RWPE1 (cell line): ENCODE measurements at regions not wholly inside any gene's neighbourhood (a gene's known extent, or its start where the extent isn't known, plus 50 kb on each side); places are given as distances from the start of the nearest gene placed in this dataset.
A peak's percentile ranks its signal among the peaks of the same experiment; 100 is the strongest.

Experiments used
- CTCF ChIA-PET: fragments of 350-600 bp; sonication (Branson Sonifier 250); formaldehyde crosslinking; extraction: SDS; loops from one replicate; lab custom pipeline; 2021; lab: Yijun Ruan, JAX
- POLR2A ChIA-PET: fragments of 400-600 bp; formaldehyde crosslinking; extraction: SDS; loops from one replicate; lab custom pipeline; 2020; ENCODE audit warnings: antibody characterized with exemption; ENCODE audit not compliant: low non-redundant PET; lab: Yijun Ruan, JAX
- DNase-seq: peaks from one replicate; pipeline ENCODE4 v3.0.0; 2012; ENCODE audit warnings: low spot score
- H3K27ac ChIP-seq: fragments of 450-650 bp; 2 replicates; pipeline ENCODE4 v1.5.1; 2017
- TF ChIP-seq, protein P1 (sequence below): fragments of 450-650 bp; conservative IDR thresholded peaks from 2 replicates; pipeline ENCODE4 v1.5.1; 2017; ENCODE audit warnings: low read depth, mild to moderate bottlenecking

DNA sequence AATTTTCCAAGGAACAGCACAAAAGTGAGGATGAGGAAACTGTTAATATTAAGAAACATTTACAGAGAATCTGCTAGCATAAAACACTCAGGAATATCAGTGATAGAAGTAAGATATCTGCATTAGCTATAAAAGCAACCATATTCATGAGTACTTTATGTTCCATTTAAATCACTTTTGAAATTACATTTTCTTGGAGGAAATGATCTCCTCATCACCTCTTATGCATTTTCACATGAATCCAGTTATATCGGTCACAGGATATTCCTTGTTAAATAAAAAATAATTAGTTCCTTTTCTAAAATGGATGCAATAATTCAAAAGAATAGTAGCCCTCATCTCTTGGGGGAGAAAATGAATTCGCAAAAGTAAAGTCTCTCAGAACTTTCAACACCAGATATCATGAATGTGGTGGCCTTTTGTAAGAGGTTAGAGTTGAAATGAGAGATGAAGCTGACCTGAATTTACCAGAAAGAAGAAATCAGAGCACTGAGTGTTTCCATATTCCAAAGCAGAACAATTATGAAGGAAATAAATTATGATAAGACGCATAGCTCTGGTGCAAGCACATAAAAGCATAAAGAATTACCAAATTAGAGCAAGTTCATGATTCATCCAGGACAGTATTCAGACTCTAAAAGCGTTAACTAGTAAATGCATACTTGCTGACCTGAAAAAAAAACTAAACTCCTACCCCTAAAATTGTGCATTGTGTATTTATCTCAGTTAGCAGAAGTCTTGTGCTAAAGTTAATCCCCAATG is 321.9 kb upstream of the CCDC54 start:
- ChIA-PET POLR2A (no interaction called here), CTCF (interaction anchor here (0.6 kb wide), 1 partner anchor 305 kb away, joined by 6 read pairs; no protein-coding TSS in a partner anchor)
- no peak for DNase-seq

DNA sequence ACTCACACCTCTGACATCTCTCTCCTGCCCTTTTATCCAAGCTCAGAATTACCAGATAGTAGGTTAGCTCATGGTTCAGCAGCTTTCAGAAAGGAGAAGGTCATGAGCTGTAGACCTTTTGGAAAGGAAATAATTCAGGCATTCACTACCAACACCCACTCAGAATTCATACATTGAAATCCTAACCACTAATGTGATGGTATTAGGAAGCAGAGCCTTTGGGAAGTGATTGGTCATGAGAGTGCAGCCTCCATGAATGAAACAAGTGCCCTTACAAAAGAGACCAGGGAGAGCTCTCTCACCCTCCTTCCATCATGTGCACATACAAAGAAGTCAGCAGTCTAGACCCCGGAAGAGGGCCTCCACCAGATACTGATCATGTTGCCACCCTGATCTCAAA is 315.8 kb upstream of the CCDC54 start:
- H3K27ac ChIP-seq, result no peak overlapping the region
- TF ChIP-seq, protein P1, sequence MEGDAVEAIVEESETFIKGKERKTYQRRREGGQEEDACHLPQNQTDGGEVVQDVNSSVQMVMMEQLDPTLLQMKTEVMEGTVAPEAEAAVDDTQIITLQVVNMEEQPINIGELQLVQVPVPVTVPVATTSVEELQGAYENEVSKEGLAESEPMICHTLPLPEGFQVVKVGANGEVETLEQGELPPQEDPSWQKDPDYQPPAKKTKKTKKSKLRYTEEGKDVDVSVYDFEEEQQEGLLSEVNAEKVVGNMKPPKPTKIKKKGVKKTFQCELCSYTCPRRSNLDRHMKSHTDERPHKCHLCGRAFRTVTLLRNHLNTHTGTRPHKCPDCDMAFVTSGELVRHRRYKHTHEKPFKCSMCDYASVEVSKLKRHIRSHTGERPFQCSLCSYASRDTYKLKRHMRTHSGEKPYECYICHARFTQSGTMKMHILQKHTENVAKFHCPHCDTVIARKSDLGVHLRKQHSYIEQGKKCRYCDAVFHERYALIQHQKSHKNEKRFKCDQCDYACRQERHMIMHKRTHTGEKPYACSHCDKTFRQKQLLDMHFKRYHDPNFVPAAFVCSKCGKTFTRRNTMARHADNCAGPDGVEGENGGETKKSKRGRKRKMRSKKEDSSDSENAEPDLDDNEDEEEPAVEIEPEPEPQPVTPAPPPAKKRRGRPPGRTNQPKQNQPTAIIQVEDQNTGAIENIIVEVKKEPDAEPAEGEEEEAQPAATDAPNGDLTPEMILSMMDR, result no peak
- ChIA-PET CTCF (no interaction called here), POLR2A (no interaction called here)
- no peak for DNase-seq

More for the DNA sequence above, 321.9 kb upstream of the CCDC54 start:
- TF ChIP-seq, protein P1, result no peak
- H3K27ac ChIP-seq, result no peak overlapping the region

DNA sequence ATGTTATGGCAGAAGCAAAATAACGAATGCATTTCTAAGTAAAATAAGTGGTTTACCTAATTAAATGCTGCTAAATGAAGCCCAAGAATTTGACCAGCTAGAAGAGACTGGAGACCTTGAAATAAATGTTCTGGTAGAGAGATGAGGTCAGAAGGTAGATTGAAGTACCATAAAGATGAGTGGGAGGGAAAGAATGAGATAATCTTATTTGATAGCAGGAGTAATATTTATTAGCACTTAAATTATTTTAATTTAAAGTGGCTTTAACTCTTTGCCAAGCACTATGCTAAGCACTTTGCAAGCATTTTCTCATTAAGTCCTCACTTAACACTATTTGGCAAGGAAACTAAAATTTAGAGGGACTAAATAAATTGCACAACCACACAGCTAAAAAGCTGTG is 314.9 kb upstream of the CCDC54 start:
- TF ChIP-seq, protein P1, result no peak
- POLR2A ChIA-PET, result no interaction called here
- CTCF ChIA-PET, result no interaction called here
- DNase-seq, result no peak
- no peak overlapping the region for H3K27ac ChIP-seq

DNA sequence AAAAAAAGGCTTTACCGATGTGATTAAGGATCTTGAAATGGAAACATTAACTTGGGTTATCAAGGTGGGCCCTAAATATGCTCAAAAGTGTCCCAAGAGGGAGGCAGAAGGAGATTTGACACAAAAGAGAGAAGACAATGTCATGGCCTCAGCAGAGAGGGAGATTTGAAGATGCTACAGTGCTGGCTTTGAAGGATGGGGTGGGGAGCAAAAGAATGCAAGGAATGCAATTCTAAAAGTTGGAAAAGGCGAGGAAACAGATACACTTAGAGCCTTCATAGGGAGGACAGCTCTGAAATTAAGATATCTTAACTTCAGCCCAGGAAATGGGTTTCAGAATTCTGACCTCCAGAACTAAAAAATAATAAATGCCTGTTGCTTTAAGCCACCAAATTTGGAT is 314.5 kb upstream of the CCDC54 start:
- H3K27ac ChIP-seq, result no peak overlapping the region
- TF ChIP-seq, protein P1, result no peak
- DNase-seq, result no peak
- POLR2A ChIA-PET, result no interaction called here
- CTCF ChIA-PET, result interaction anchor here (0.5 kb wide), 1 partner anchor 1029 kb away, joined by 3 read pairs; no protein-coding TSS in a partner anchor

DNA sequence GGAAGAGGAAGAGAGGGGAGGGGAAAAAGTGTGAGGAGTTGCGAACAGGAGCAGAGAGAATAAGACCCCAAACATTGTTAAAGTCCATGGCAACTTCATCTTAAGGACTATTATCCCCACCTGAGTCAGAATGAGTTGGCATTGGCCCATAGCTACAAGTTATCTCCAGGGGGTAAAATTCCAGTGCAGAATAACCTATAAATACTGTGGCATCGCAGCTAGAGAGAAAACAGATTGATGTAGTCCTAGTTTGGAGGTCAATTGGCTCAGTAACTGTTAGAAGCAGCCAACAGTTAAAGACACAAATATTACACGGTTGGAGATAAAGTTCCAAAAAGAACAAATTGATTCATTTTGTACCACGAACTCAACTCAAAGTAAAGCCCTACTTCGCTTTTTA is 313.9 kb upstream of the CCDC54 start:
- CTCF ChIA-PET, result interaction anchor here (0.5 kb wide), 1 partner anchor 1029 kb away, joined by 3 read pairs; no protein-coding TSS in a partner anchor
- POLR2A ChIA-PET, result no interaction called here
- no peak for DNase-seq
- H3K27ac ChIP-seq, result no peak overlapping the region
- TF ChIP-seq, protein P1, result no peak

DNA sequence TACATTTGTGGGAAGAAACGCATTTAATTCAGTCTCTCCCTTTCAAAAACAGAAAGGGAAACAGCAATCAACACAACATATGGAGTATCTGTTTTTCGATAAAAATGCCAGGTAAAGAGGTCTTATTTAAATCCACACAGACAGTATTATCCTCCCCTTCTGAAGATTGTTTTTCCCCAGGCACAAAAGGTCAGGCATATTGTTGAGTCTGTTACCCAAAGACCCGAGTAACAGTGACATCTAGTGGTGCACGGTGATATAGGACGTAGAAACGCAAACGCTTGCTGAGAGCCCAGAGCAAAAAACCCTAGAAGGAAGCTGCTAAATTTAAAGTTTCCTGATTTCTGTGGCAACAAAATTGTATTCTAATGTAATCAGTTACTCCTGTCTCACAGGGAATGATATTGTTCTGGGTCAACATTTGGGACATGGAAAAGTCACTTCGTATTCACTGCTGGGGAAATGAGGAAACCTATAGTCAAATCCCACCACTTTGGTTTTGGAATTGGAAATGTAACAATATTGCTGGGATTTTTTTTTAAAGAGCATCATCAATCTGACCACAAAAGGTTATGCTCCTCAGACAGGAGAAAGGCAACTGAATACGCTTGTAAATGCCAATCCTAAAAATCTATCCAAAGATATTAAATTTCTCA is 312.7 kb upstream of the CCDC54 start:
- ChIA-PET CTCF (interaction anchor here (0.6 to 1.0 kb wide), 13 partner anchors 10 to 1446 kb away, joined by 3 to 8 read pairs (median 3); no protein-coding TSS in a partner anchor), POLR2A (no interaction called here)
- DNase-seq, result peak; percentile 64
- TF ChIP-seq, protein P1, result peak; percentile 85
- no peak overlapping the region for H3K27ac ChIP-seq
